Natural killer cell treated with Interleukin-12 subunit alpha and Interleukin-12 subunit beta and Interleukin-15 and Interleukin-18, amount 100 ng/mL, for 72 hours (primary cell): ENCODE measurements at regions not wholly inside any gene's neighbourhood (a gene's known extent, or its start where the extent isn't known, plus 50 kb on each side); places are given as distances from the start of the nearest gene placed in this dataset.
"Not testable (repeated sequence)": the region's sequence is repeated elsewhere in the genome, so short reads cannot be mapped to it uniquely, and the experiment has no call there.

Experiments used
- ATAC-seq, 2 donors: fragments of 150-1000 bp; cut with Tn5 transposase in 1 of 2; sonication (Bioruptor Pico), chemical (Tn5 transposase) in 1 of 2; 2 replicates each; pipeline ENCODE4 v1.10.0; 2021
- DNase-seq: peaks from one replicate; pipeline ENCODE4 v3.0.0; 2022; ENCODE audit warnings: low spot score
- H3K27ac Mint-ChIP-seq, 2 donors: 1 replicate in 1 of 2; 2 replicates in 1 of 2; pipeline ENCODE4 v1.8.0; 2022; ENCODE audit warnings: mixed read lengths in 2 of 2, mild to moderate bottlenecking in 1 of 2, moderate library complexity in 1 of 2
- H3K27me3 Mint-ChIP-seq, 2 donors: 1 replicate in 1 of 2; 2 replicates in 1 of 2; pipeline ENCODE4 v1.8.0; 2022; ENCODE audit warnings: mixed read lengths in 2 of 2
- H3K36me3 Mint-ChIP-seq: one replicate; pipeline ENCODE4 v1.8.0; 2022; ENCODE audit warnings: mixed read lengths
- H3K4me1 Mint-ChIP-seq, 2 donors: 1 replicate in 1 of 2; 2 replicates in 1 of 2; pipeline ENCODE4 v1.8.0; 2022; ENCODE audit warnings: low read depth in 2 of 2, mixed read lengths in 2 of 2, mild to moderate bottlenecking in 1 of 2
- H3K4me3 Mint-ChIP-seq: one replicate; pipeline ENCODE4 v1.8.0; 2022; ENCODE audit warnings: mixed read lengths
- H3K9me3 Mint-ChIP-seq: 2 replicates; pipeline ENCODE4 v1.8.0; 2022; ENCODE audit warnings: mixed read lengths

DNA sequence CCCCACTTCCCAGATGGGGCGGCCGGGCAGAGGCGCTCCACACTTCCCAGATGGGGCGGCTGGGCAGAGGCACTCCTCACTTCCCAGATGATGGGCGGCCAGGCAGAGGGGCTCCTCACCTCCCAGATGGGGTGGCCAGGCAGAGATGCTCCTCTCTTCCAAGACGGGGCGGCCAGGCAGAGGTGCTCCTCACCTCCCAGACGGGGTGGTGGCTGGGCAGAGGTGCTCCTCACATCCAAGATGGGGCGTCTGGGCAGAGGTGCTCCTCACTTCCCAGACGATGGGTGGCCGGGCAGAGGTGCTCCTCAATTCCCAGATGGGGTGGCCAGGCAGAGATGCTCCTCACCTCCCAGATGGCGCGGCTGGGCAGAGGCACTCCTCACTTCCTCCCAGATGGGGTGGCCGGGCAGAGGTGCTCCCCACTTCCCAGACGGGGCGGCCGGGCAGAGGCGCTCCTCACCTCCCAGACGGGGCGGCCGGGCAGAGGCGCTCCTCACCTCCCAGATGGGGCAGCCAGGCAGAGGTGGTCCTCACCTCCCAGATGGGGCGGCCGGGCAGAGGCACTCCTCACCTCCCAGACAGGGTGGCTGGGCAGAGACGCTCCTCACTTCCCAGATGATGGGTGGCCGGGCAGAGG, 275.2 kb downstream of the LIPI start:
- not testable (repeated sequence) for H3K27ac Mint-ChIP-seq, ATAC-seq, H3K4me3 Mint-ChIP-seq, H3K4me1 Mint-ChIP-seq, H3K9me3 Mint-ChIP-seq, H3K27me3 Mint-ChIP-seq, H3K36me3 Mint-ChIP-seq, DNase-seq

GRCh38 chr21:13934887-13935342, 275.8 kb downstream of the LIPI start:
- not testable (repeated sequence) for H3K27me3 Mint-ChIP-seq

DNA sequence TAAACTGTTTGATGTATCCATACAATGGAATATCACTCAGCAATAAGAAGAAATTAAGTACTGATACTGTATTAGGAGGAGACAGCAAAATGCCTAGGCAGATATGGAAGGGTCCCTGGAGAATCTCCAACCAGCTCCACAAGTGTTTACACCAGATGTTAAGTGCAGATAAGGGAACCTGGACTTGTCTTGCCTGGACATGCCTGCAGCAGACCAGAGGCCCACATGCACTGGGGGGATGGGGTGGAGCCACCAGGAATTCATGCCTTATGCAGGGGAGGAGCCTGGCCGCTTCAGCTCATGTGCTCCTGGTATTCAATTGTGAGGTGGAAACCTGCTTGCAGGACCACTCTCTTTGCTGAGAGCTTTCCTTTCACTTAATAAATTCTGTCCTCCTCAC, 287.6 kb downstream of the LIPI start:
- not testable (repeated sequence) for H3K36me3 Mint-ChIP-seq, H3K27ac Mint-ChIP-seq, H3K4me1 Mint-ChIP-seq, H3K27me3 Mint-ChIP-seq, H3K9me3 Mint-ChIP-seq, ATAC-seq, DNase-seq, H3K4me3 Mint-ChIP-seq

More at GRCh38 chr21:13934887-13935342, 275.8 kb downstream of the LIPI start:
- not testable (repeated sequence) for H3K36me3 Mint-ChIP-seq, H3K4me3 Mint-ChIP-seq, ATAC-seq, H3K27ac Mint-ChIP-seq, DNase-seq, H3K9me3 Mint-ChIP-seq, H3K4me1 Mint-ChIP-seq

GRCh38 chr21:13921455-13921854, 289.3 kb downstream of the LIPI start:
- H3K27me3 Mint-ChIP-seq, ATAC-seq, H3K36me3 Mint-ChIP-seq: not testable (repeated sequence)

DNA sequence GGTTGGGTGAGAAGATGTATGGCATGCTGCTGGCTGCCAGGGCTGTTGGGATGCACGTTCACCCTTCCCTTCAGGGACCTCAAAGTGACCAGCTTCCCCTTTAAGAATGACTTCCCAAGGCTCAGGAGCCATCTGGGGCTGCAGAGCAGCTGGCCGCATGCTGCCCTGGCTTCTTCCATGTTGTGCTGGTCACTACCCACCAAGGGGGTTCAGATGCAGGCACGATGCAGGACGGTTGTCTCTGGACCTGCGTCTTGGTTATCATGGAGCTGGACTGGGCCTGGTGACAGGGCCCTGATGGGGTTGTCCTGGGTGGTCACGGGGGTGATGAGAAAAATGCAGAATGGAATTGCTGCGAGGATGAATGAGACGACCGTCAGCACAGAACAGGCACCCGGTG, 297.8 kb downstream of the POTED start:
- not testable (repeated sequence) for H3K27me3 Mint-ChIP-seq, H3K9me3 Mint-ChIP-seq, H3K4me3 Mint-ChIP-seq, H3K27ac Mint-ChIP-seq, ATAC-seq, H3K36me3 Mint-ChIP-seq, H3K4me1 Mint-ChIP-seq, DNase-seq

More at GRCh38 chr21:13921455-13921854, 289.3 kb downstream of the LIPI start:
- H3K9me3 Mint-ChIP-seq, H3K4me1 Mint-ChIP-seq, H3K27ac Mint-ChIP-seq, DNase-seq: not testable (repeated sequence)
- H3K4me3 Mint-ChIP-seq: peak overlapping the region; percentile 32

DNA sequence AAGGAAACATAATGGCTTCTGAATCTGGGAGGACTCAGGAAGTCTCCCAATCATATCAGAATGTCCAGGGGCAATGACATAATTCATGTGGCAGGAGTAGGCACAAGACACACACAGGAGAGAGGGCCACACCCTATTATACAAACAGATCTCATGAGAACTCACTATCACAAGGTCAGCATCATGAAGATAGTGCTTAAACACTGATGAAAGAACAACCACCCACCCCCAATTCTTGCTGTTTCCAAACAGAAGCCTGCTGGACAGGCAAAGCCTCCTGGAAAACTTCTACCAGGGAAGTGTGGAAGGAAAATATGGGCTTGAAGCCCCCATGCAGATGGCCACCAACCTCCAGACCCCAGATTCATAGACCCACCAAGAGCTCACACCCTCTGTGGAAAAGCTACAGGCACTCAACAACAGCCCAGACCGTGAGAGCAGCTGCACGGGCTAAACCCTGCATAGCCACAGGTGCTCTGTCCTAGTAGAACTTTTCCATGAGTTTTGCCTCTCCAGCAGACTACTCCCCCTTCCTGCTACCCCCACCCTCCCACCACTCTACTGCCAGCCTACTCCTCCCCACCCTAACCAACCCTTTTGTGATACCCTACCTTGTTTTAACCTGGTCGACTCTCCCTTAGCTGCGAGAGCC, 287.1 kb downstream of the POTED start:
- H3K27me3 Mint-ChIP-seq, ATAC-seq, H3K27ac Mint-ChIP-seq, DNase-seq, H3K36me3 Mint-ChIP-seq, H3K4me3 Mint-ChIP-seq: not testable (repeated sequence)
- H3K4me1 Mint-ChIP-seq: peaks cover 6 to 11% of the 10 kb centered on the region in 2 donors
- H3K9me3 Mint-ChIP-seq: peaks cover 16% of the 10 kb centered on the region

DNA sequence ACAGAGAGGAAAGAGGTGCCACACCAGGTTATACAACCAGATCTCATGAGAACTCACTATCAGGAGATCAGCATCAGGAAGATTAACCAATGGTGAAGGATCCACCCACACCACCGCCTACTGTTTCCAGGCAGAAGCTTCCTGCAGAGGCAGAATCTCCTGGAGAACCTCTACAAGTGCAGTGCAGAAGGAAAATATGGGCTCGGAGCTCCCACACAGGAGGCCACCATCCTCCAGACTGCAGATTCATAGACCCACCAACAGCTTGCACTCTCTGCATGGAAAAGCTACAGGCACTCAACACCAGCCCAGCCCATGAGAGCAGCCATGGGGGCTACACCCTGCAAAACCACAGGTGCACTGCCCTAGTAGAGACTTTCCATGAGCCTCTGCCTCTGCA, 284.0 kb downstream of the POTED start:
- not testable (repeated sequence) for H3K27me3 Mint-ChIP-seq, H3K27ac Mint-ChIP-seq, H3K4me3 Mint-ChIP-seq, ATAC-seq, DNase-seq, H3K36me3 Mint-ChIP-seq
- Mint-ChIP-seq H3K9me3 (peaks cover 16% of the 10 kb centered on the region), H3K4me1 (peaks cover 6 to 11% of the 10 kb centered on the region in 2 donors)

DNA sequence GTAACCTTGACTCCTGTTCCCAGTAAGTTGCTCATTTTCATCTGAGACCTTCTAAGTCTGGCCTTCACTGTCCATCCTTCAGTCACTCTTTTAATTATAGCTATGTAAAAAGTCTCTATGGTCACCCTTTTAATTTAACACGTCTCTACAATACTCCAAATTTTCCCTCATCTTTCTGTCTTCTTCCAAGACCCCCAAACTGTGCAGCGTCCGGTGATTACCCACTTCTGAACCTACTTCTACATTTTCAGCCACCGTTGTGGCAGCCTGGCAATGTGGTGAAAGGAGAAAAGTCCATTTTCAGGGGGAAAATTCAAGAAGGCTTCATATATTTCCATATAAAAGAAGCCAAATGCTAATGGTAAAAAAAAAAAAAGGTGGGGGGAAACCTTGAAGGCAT, 283.4 kb downstream of the POTED start:
- not testable (repeated sequence) for H3K4me3 Mint-ChIP-seq, DNase-seq, H3K27ac Mint-ChIP-seq, ATAC-seq, H3K27me3 Mint-ChIP-seq, H3K36me3 Mint-ChIP-seq
- Mint-ChIP-seq H3K4me1 (peaks cover 6 to 11% of the 10 kb centered on the region in 2 donors), H3K9me3 (peaks cover 17% of the 10 kb centered on the region)

DNA sequence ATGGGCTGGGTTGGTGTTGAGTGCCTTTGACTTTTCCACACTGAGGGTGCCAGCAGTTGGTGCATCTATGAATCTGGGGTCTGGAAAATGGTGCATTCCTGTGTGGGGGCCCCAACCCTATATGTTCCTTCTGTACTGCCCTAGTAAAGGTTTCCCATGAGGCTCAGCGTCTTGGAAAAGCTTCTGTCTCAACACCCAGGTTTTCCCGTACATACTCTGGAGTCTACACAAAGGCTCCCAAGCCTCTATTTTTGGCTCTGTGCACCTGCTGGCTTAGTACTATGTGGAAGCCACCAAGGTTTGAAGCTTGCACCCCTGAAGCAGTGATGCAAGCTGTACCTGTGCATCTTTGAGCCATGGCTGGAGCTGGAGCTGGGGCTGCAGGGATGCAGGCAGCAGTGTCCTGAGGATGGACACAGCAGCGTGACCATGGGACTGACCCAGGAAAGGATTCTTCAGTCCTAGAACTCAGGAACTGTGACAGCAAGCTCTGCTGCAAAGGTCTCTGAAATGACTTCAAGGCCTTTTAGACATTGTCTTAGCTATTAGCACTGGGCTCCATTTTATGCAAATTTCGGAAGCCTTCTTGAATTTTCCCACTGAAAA, 282.7 kb downstream of the POTED start:
- not testable (repeated sequence) for DNase-seq, H3K36me3 Mint-ChIP-seq, H3K27ac Mint-ChIP-seq, H3K4me3 Mint-ChIP-seq, ATAC-seq, H3K27me3 Mint-ChIP-seq
- Mint-ChIP-seq H3K4me1 (peaks cover 10 to 11% of the 10 kb centered on the region in 2 donors), H3K9me3 (peaks cover 11% of the 10 kb centered on the region)

- DNase-seq: not testable (repeated sequence)
- H3K9me3 Mint-ChIP-seq: peaks cover 11% of the 10 kb centered on the region
Measured at GRCh38 chr21:13889176-13889575, 279.6 kb downstream of the POTED start.

DNA sequence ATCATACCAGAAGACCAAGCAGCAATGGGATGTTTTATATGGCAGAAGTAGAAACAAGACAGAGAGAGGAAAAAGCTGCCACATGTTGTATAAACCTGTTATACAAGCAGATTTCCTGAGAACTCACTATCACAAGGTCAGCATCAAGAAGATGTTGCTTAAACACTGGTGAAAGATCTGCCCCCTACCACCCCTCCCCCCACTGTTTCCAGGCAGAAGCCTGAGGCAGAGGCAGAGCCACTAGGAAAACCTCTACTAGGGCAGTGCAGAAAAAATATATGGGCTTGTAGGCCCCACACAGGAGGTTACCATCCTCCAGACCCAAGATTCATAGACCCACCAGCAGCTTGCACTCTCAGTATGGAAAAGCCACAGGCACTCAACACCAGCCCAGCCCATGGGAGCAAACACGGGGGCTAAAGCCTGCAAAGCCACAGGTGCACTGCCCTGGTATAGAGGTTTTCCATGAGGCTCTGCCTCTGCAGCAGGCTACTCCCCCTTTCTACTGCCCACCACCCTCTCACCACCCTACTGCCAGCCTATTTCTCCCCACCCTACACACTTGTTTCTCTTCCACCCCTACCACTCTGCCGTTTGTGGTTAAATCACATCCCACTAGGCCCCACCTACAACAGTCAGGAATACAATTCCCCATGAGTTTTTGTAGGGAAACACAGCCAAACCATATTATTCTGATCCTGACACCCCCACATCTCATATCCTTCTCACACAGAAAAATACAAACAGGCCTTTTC, 274.2 kb downstream of the POTED start:
- H3K4me1 Mint-ChIP-seq: peaks cover 6 to 11% of the 10 kb centered on the region in 2 donors
- H3K27me3 Mint-ChIP-seq, DNase-seq, H3K27ac Mint-ChIP-seq, H3K4me3 Mint-ChIP-seq, H3K36me3 Mint-ChIP-seq, ATAC-seq: not testable (repeated sequence)
- peaks cover 11% of the 10 kb centered on the region for H3K9me3 Mint-ChIP-seq

More at GRCh38 chr21:13889176-13889575, 279.6 kb downstream of the POTED start:
- not testable (repeated sequence) for ATAC-seq, H3K27me3 Mint-ChIP-seq, H3K4me1 Mint-ChIP-seq, H3K4me3 Mint-ChIP-seq, H3K27ac Mint-ChIP-seq, H3K36me3 Mint-ChIP-seq

DNA sequence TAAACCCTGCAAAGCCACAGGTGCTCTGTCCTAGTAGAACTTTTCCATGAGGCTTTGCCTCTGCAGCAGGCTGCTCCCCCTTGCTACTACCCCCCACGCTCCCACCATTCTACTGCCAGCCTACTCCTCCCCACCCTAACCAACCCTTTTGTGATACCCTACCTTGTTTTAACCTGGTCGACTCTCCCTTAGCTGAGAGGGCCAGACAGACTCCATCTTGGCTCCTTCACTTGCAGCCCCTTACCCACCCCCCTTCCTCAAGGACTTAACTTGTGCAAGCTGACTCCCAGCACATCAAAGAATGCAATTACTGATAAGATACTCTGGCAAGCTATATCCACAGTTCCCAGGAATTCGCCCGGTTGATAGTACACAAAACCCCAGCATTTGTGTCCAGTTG, 267.9 kb downstream of the POTED start:
- not testable (repeated sequence) for H3K27ac Mint-ChIP-seq, DNase-seq, H3K27me3 Mint-ChIP-seq, ATAC-seq, H3K4me3 Mint-ChIP-seq, H3K36me3 Mint-ChIP-seq
- H3K9me3 Mint-ChIP-seq: peaks cover 16% of the 10 kb centered on the region
- H3K4me1 Mint-ChIP-seq: peaks cover 8 to 20% of the 10 kb centered on the region in 2 donors

DNA sequence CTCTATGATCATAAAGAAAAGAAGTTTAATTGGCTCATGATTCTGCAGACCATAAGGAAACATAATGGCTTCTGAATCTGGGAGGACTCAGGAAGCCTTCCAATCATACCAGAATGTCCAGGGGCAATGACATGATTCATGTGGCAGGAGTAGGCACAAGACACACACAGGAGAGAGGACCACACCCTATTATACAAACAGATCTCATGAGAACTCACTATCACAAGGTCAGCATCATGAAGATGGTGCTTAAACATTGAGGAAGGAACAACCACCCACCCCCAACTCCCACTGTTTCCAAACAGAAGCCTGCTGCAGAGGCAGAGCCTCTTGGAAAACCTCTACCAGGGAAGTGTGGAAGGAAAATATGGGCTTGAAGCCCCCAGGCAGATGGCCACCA, 267.4 kb downstream of the POTED start:
- not testable (repeated sequence) for DNase-seq, H3K36me3 Mint-ChIP-seq, H3K27me3 Mint-ChIP-seq, H3K4me3 Mint-ChIP-seq, ATAC-seq, H3K27ac Mint-ChIP-seq
- peaks cover 8 to 21% of the 10 kb centered on the region in 2 donors for H3K4me1 Mint-ChIP-seq
- peaks cover 16% of the 10 kb centered on the region for H3K9me3 Mint-ChIP-seq
